ENCODE measurements at regions not wholly inside any gene's neighbourhood (a gene's known extent, or its start where the extent isn't known, plus 50 kb on each side); places are given as distances from the start of the nearest gene placed in this dataset.

DNA sequence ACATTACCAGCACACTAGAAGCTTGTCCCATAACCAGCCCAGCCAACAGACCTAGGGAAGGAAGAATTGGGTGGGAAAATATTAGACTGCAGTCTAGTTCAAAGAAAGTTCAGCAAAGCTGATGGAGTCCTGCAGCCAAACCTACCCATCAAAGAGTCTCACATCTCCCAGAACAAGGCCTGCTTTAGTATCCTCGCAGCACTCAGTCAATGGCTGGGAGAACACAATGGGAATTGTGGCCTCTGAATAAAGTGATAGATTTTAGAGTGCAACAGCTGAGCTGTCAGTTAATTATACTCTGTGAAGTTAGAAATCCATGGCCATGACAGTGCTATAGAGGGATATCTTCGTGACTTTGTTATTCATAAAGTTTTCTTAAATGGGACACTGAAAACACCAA is 207.2 kb upstream of the NAALADL2 start:
- DNase-seq (ENCODE audit: low spot score) = no peak
- Mint-ChIP-seq H3K36me3 (ENCODE audit: low read depth) (no peaks in the 10 kb centered on the region), H3K27me3 (ENCODE audit: low read depth) (no peaks in the 10 kb centered on the region), H3K4me1 (ENCODE audit: low read depth) (no peaks in the 10 kb centered on the region), H3K4me3 (ENCODE audit: unreplicated experiment) (no peak overlapping the region), H3K27ac (ENCODE audit: unreplicated experiment) (no peak overlapping the region), H3K9me3 (ENCODE audit: low read depth) (no peaks in the 10 kb centered on the region)
- TF ChIP-seq CTCF (IDR thresholded peaks at IDR 0.05) = no peak

DNA sequence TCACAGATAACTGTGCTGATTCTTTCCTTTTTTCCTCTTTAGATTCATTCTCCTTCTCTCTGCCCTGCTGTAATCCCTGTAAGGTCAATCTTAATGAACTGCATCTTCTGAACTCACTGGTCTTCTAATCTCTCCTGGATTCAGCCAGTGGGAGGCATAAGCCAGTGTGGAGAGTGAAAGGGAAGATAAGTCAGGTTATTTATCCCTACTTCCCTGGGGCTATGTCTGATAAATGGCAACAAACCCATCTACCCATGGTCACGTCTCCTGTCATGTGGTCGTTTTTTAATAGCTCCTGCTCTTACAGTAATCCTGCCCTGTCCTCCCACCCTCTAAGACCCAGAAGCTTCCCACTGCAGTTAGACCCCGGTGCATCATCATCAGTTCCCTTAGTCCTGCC is 199.6 kb upstream of the NAALADL2 start:
- peaks cover 3% of the 10 kb centered on the region for H3K9me3 Mint-ChIP-seq (ENCODE audit: low read depth)
- H3K4me1 Mint-ChIP-seq (ENCODE audit: low read depth) = no peaks in the 10 kb centered on the region

DNA sequence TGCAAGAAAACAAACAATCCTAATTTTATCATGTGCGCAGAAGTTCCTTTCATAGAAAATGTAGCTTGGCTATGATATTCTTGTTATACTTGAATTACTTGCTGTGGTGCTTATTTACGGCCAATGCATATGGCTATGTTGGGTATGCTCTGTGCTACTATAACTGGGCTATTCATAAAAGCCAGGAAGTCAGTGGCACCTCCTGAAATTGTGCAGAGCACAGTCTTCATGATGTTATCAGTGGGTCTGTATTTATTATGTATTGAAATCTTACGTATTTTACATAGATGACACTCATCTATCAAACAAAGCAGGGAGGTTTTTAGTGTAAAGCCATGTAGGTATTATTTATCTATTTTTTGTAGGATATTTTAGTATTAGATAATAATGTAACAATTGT is 196.5 kb upstream of the NAALADL2 start:
- Mint-ChIP-seq H3K27ac (ENCODE audit: unreplicated experiment) (no peak overlapping the region), H3K4me1 (ENCODE audit: low read depth) (no peaks in the 10 kb centered on the region), H3K36me3 (ENCODE audit: low read depth) (no peaks in the 10 kb centered on the region), H3K9me3 (ENCODE audit: low read depth) (peaks cover under 1% of the 10 kb centered on the region), H3K4me3 (ENCODE audit: unreplicated experiment) (no peak overlapping the region), H3K27me3 (ENCODE audit: low read depth) (no peaks in the 10 kb centered on the region)
- no peak for DNase-seq (ENCODE audit: low spot score)
- TF ChIP-seq CTCF (IDR thresholded peaks at IDR 0.05) = no peak

More for the DNA sequence above, 199.6 kb upstream of the NAALADL2 start:
- no peak for DNase-seq (ENCODE audit: low spot score)
- H3K4me3 Mint-ChIP-seq (ENCODE audit: unreplicated experiment) = no peak overlapping the region
- H3K36me3 Mint-ChIP-seq (ENCODE audit: low read depth) = no peaks in the 10 kb centered on the region
- H3K27me3 Mint-ChIP-seq (ENCODE audit: low read depth) = no peaks in the 10 kb centered on the region
- no peak for TF ChIP-seq CTCF (IDR thresholded peaks at IDR 0.05)
- no peak overlapping the region for H3K27ac Mint-ChIP-seq (ENCODE audit: unreplicated experiment)

- DNase-seq (ENCODE audit: low spot score) = no peak
- no peaks in the 10 kb centered on the region for H3K4me1 Mint-ChIP-seq (ENCODE audit: low read depth)
- H3K27me3 Mint-ChIP-seq (ENCODE audit: low read depth) = no peaks in the 10 kb centered on the region
- no peak for TF ChIP-seq CTCF (IDR thresholded peaks at IDR 0.05)
- no peak overlapping the region for H3K27ac Mint-ChIP-seq (ENCODE audit: unreplicated experiment)
- H3K36me3 Mint-ChIP-seq (ENCODE audit: low read depth) = no peaks in the 10 kb centered on the region
- H3K4me3 Mint-ChIP-seq (ENCODE audit: unreplicated experiment) = no peak overlapping the region
- H3K9me3 Mint-ChIP-seq (ENCODE audit: low read depth) = no peaks in the 10 kb centered on the region
Measured at GRCh38 chr3:174667386-174667785, 191.7 kb upstream of the NAALADL2 start.

DNA sequence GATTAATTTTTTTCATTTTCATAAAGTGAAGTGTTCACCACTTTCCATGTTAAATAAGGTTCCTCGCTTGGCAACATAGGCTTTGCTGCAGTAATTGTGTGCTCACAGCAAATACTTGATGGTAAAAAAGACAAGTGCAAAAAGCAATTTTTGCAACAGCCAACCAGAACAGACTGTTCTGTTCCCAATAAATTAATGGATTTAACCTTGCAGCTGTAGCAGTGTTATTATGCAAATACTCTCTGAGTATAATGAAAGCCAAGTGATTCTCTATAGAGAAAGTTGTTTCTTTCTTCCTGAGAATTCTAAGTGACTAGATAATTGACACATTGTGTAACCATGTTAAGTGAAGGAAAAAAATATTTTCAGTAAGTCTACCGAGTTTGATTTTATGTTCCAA is 183.7 kb upstream of the NAALADL2 start:
- H3K9me3 Mint-ChIP-seq (ENCODE audit: low read depth) = peaks cover 7% of the 10 kb centered on the region
- no peak for TF ChIP-seq CTCF (IDR thresholded peaks at IDR 0.05)
- no peaks in the 10 kb centered on the region for H3K4me1 Mint-ChIP-seq (ENCODE audit: low read depth)
- H3K27me3 Mint-ChIP-seq (ENCODE audit: low read depth) = no peaks in the 10 kb centered on the region
- no peak overlapping the region for H3K27ac Mint-ChIP-seq (ENCODE audit: unreplicated experiment)
- DNase-seq (ENCODE audit: low spot score) = no peak
- H3K4me3 Mint-ChIP-seq (ENCODE audit: unreplicated experiment) = no peak overlapping the region
- H3K36me3 Mint-ChIP-seq (ENCODE audit: low read depth) = no peaks in the 10 kb centered on the region

All from chondrocyte (in vitro differentiated cells).